Inflammatory macrophage treated with lipopolysaccharide for 1 hour (primary cell): ENCODE measurements at regions not wholly inside any gene's neighbourhood (a gene's known extent, or its start where the extent isn't known, plus 50 kb on each side); places are given as distances from the start of the nearest gene placed in this dataset.

Experiments used
- DNase-seq, 2 donors: peaks; one replicate each; pipeline ENCODE4 v3.0.0-alpha.2; 2020 to 2022

- no peak for DNase-seq
These were observed 572.9 kb upstream of the PFKP start for GRCh38 chr10:2494399-2494798.

- DNase-seq: no peak
These were observed 578.8 kb upstream of the PFKP start for GRCh38 chr10:2488446-2489005.

- no peak for DNase-seq
These were observed 579.4 kb upstream of the PFKP start for GRCh38 chr10:2487921-2488320.

GRCh38 chr10:2478656-2479055 lies 588.7 kb upstream of the PFKP start:
- DNase-seq: no peak

GRCh38 chr10:2476812-2477553 lies 590.4 kb upstream of the PFKP start:
- no peak for DNase-seq

- DNase-seq: no peak
These were observed 591.0 kb upstream of the PFKP start for GRCh38 chr10:2476218-2476811.

- DNase-seq: no peak
These were observed 591.6 kb upstream of the PFKP start for GRCh38 chr10:2475711-2476217.

GRCh38 chr10:2471811-2472210 lies 595.5 kb upstream of the PFKP start:
- DNase-seq: no peak

- DNase-seq: no peak
These were observed 597.5 kb upstream of the PFKP start for GRCh38 chr10:2469802-2470201.

- no peak for DNase-seq
These were observed 602.9 kb upstream of the PFKP start for GRCh38 chr10:2464483-2464882.

GRCh38 chr10:2463316-2463715 lies 604.0 kb upstream of the PFKP start:
- DNase-seq: no peak

GRCh38 chr10:2462581-2462980 lies 604.8 kb upstream of the PFKP start:
- no peak for DNase-seq

- no peak for DNase-seq
These were observed 606.5 kb upstream of the PFKP start for GRCh38 chr10:2460812-2461211.

- no peak for DNase-seq
These were observed 607.6 kb upstream of the PFKP start for GRCh38 chr10:2459713-2460112.

GRCh38 chr10:2456834-2457233 lies 610.5 kb upstream of the PFKP start:
- DNase-seq: no peak

GRCh38 chr10:2445370-2445769 lies 622.0 kb upstream of the PFKP start:
- DNase-seq: no peak

GRCh38 chr10:2439983-2440382 lies 627.4 kb upstream of the PFKP start:
- no peak for DNase-seq

GRCh38 chr10:2439000-2439399 lies 628.3 kb upstream of the PFKP start:
- no peak for DNase-seq

GRCh38 chr10:2438248-2438939 lies 629.0 kb upstream of the PFKP start:
- DNase-seq: no peak

GRCh38 chr10:2436933-2437332 lies 630.4 kb upstream of the PFKP start:
- no peak for DNase-seq

GRCh38 chr10:2431961-2432360 lies 635.4 kb upstream of the PFKP start:
- no peak for DNase-seq

GRCh38 chr10:2427412-2427811 lies 639.9 kb upstream of the PFKP start:
- DNase-seq: no peak

GRCh38 chr10:2425320-2425719 lies 642.0 kb upstream of the PFKP start:
- DNase-seq: no peak

GRCh38 chr10:2414562-2414961 lies 652.8 kb upstream of the PFKP start:
- no peak for DNase-seq
